ENCODE measurements at regions not wholly inside any gene's neighbourhood (a gene's known extent, or its start where the extent isn't known, plus 50 kb on each side); places are given as distances from the start of the nearest gene placed in this dataset.

DNA sequence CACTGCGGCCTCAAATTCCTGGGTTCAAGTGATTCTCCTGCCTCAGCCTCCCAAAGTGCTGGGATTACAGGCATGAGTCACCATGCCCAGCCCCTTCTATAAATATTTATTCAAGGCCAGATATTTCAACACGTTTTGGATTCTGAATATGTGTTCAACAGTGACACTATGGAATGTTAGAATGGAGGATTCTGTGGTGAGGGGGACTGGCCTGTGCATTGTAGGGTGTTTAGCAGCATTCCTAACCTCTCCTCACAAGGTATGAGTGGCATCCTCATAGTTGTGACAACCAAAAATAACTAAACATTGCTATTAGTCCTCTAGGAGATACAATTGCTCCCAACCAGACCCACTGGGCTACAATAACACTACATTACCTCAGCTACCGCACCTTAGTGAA, 104.0 kb upstream of the ATP10A start:
- TF ChIP-seq POLR2A (IDR thresholded peaks at IDR 0.05; ENCODE audit: low read depth, low read length) = no peak
- no peak for TF ChIP-seq POLR2AphosphoS5 (IDR thresholded peaks at IDR 0.05; ENCODE audit: low read depth, low read length)
- no peak for TF ChIP-seq PAX5 (IDR thresholded peaks at IDR 0.05; ENCODE audit: insufficient read depth, low read length, severe bottlenecking)
- no peak for TF ChIP-seq TAF1 (IDR thresholded peaks at IDR 0.05; ENCODE audit: low read depth, low read length)
- no peak for TF ChIP-seq POU2F2 (IDR thresholded peaks at IDR 0.05; ENCODE audit: low read depth, low read length)

All from GM12891 (cell line).